H1 (cell line): ENCODE measurements at regions not wholly inside any gene's neighbourhood (a gene's known extent, or its start where the extent isn't known, plus 50 kb on each side); places are given as distances from the start of the nearest gene placed in this dataset.
"Not testable (repeated sequence)": the region's sequence is repeated elsewhere in the genome, so short reads cannot be mapped to it uniquely, and the experiment has no call there.

Source experiments
- CTCF ChIA-PET: fragments of 300-600 bp; sonication (Branson Sonifier 250); formaldehyde crosslinking; loops from one replicate; lab custom pipeline; 2021; ENCODE audit not compliant: partially characterized antibody; lab: Charles Lee
- POLR2A ChIA-PET: fragments of 300-600 bp; sonication (Branson Sonifier 250); formaldehyde crosslinking; loops from one replicate; lab custom pipeline; 2021; ENCODE audit warnings: inconsistent platforms; ENCODE audit not compliant: partially characterized antibody; lab: Charles Lee
- DNase-seq, 2 experiments: peaks; one replicate each; pipeline versions ENCODE4 v3.0.0 to v3.0.0-alpha.2; 2010 to 2022; ENCODE audit warnings: low spot score in 2 of 2, low read depth in 1 of 2, mixed read lengths in 1 of 2
- FAIRE-seq: peaks from 2 replicates; lab custom pipeline; 2011; peaks lifted over from hg19 to GRCh38; lab: Jason Lieb, UNC
- H2AFZ ChIP-seq: 2 replicates; pipeline ENCODE4 v1.8.1; 2012; ENCODE audit warnings: low read length, inconsistent platforms
- H2AK5ac ChIP-seq: 2 replicates; pipeline ENCODE4 v1.6.1; 2013; ENCODE audit warnings: low read depth, low read length
- H2BK120ac ChIP-seq: replicated peaks from 2 replicates; pipeline ENCODE3; 2013; ENCODE audit warnings: low read depth, low read length, inconsistent platforms
- H2BK12ac ChIP-seq: 2 replicates; pipeline ENCODE4 v1.6.1; 2013; ENCODE audit warnings: low read depth, low read length
- H2BK15ac ChIP-seq: 2 replicates; pipeline ENCODE4 v1.6.1; 2013; ENCODE audit warnings: low read length
- H2BK20ac ChIP-seq: 2 replicates; pipeline ENCODE4 v1.6.1; 2013; ENCODE audit warnings: low read length
- H2BK5ac ChIP-seq: 2 replicates; pipeline ENCODE4 v1.6.1; 2013; ENCODE audit warnings: low read depth, low read length
- H3K14ac ChIP-seq: 2 replicates; pipeline ENCODE4 v1.6.1; 2013; ENCODE audit warnings: inconsistent platforms; ENCODE audit not compliant: insufficient read length
- H3K18ac ChIP-seq: 2 replicates; pipeline ENCODE4 v1.6.1; 2013; ENCODE audit warnings: low read length; ENCODE audit errors: extremely low read depth
- H3K23ac ChIP-seq: 2 replicates; pipeline ENCODE4 v1.6.1; 2013; ENCODE audit warnings: inconsistent platforms; ENCODE audit not compliant: insufficient read length
- H3K23me2 ChIP-seq: 2 replicates; pipeline ENCODE4 v1.6.1; 2013; ENCODE audit warnings: low read depth, low read length
- H3K27ac ChIP-seq: 2 replicates; pipeline ENCODE4 v1.6.1; 2011; ENCODE audit warnings: low read depth, low read length, inconsistent platforms
- H3K27me3 ChIP-seq, 4 experiments: replicated peaks in 1 of 4; 1 replicate in 1 of 4; 2 replicates in 3 of 4; pipeline versions ENCODE4 v1.6.1 to v1.8.1; 2011 to 2013; ENCODE audit warnings: low read length in 3 of 4, mild to moderate bottlenecking in 3 of 4, inconsistent platforms in 2 of 4, mixed read lengths in 2 of 4, moderate library complexity in 1 of 4; ENCODE audit not compliant: control insufficient read depth in 3 of 4, insufficient read depth in 3 of 4; ENCODE audit errors: extremely low read depth in 1 of 4
- H3K36me3 ChIP-seq, 4 experiments: 2 replicates each; pipeline versions ENCODE4 v1.6.1 to v1.8.1; 2011 to 2013; ENCODE audit warnings: mild to moderate bottlenecking in 4 of 4, low read length in 3 of 4, moderate library complexity in 2 of 4, control low read depth in 1 of 4, inconsistent platforms in 1 of 4; ENCODE audit not compliant: insufficient read depth in 4 of 4, control insufficient read depth in 2 of 4
- H3K4ac ChIP-seq: replicated peaks from 2 replicates; pipeline ENCODE3; 2013; ENCODE audit warnings: low read length, low read depth, mixed read lengths, inconsistent platforms; ENCODE audit not compliant: insufficient read length
- H3K4me1 ChIP-seq, 4 experiments: replicated peaks in 1 of 4; 1 replicate in 1 of 4; 2 replicates in 3 of 4; pipeline versions ENCODE4 v1.6.1 to v1.8.1; 2011 to 2013; ENCODE audit warnings: low read length in 3 of 4, inconsistent platforms in 2 of 4, mixed read lengths in 1 of 4; ENCODE audit not compliant: insufficient read depth in 4 of 4, control insufficient read depth in 3 of 4
- H3K4me2 ChIP-seq, 2 experiments: 2 replicates each; pipeline versions ENCODE4 v1.6.1 to v1.8.1; 2011 to 2013; ENCODE audit warnings: low read depth in 2 of 2, low read length in 2 of 2, control low read depth in 1 of 2, inconsistent platforms in 1 of 2, mild to moderate bottlenecking in 1 of 2; ENCODE audit not compliant: insufficient read depth in 1 of 2
- H3K4me3 ChIP-seq, 4 experiments: fragments of 200-600, 300-600 bp in 1 of 4; sonication (generic), shearing (Covaris generic), sonication (Bioruptor Twin) in 1 of 4; 2 replicates each; pipeline versions ENCODE4 v1.5.1 to v1.8.1; 2011 to 2016; ENCODE audit warnings: low read length in 4 of 4, low read depth in 3 of 4, control low read depth in 2 of 4, inconsistent platforms in 2 of 4, mild to moderate bottlenecking in 2 of 4, mixed read lengths in 1 of 4, moderate library complexity in 1 of 4; ENCODE audit not compliant: insufficient read depth in 2 of 4; ENCODE audit errors: extremely low read depth in 1 of 4
- H3K56ac ChIP-seq: replicated peaks from 2 replicates; pipeline ENCODE3; 2013; ENCODE audit warnings: low read depth, mild to moderate bottlenecking, mixed read lengths, low read length, inconsistent platforms; ENCODE audit not compliant: insufficient read length
- H3K79me1 ChIP-seq: 2 replicates; pipeline ENCODE4 v1.6.1; 2013; ENCODE audit warnings: low read depth, low read length, control low read depth
- H3K79me2 ChIP-seq, 2 experiments: 2 replicates each; pipeline versions ENCODE4 v1.6.1 to v1.8.1; 2012 to 2013; ENCODE audit warnings: low read length in 2 of 2, mild to moderate bottlenecking in 2 of 2, inconsistent platforms in 1 of 2; ENCODE audit not compliant: insufficient read depth in 2 of 2, control insufficient read depth in 1 of 2
- H3K9ac ChIP-seq, 4 experiments: replicated peaks in 1 of 4; 1 replicate in 1 of 4; 2 replicates in 3 of 4; pipeline versions ENCODE4 v1.6.1 to v1.8.1; 2011 to 2013; ENCODE audit warnings: low read depth in 3 of 4, low read length in 3 of 4, control low read depth in 2 of 4, mild to moderate bottlenecking in 2 of 4, moderate library complexity in 2 of 4, inconsistent platforms in 1 of 4; ENCODE audit errors: extremely low read depth in 1 of 4
- H3K9me3 ChIP-seq, 2 experiments: 2 replicates each; pipeline versions ENCODE4 v1.6.1 to v1.8.1; 2012 to 2013; ENCODE audit warnings: mild to moderate bottlenecking in 2 of 2, moderate library complexity in 2 of 2, control low read depth in 1 of 2, inconsistent platforms in 1 of 2, low read depth in 1 of 2, low read length in 1 of 2, mixed read lengths in 1 of 2; ENCODE audit not compliant: insufficient read depth in 2 of 2
- H4K20me1 ChIP-seq, 2 experiments: replicated peaks in 1 of 2; 2 replicates each; pipeline versions ENCODE3 to v1.8.1; 2011 to 2013; ENCODE audit warnings: inconsistent platforms in 2 of 2, low read length in 2 of 2, mild to moderate bottlenecking in 1 of 2; ENCODE audit not compliant: insufficient read depth in 2 of 2, control insufficient read depth in 1 of 2
- H4K5ac ChIP-seq: 2 replicates; pipeline ENCODE4 v1.6.1; 2013; ENCODE audit warnings: low read length, low read depth, mixed read lengths, inconsistent platforms; ENCODE audit not compliant: insufficient read length
- H4K8ac ChIP-seq: 2 replicates; pipeline ENCODE4 v1.8.0; 2013; ENCODE audit warnings: mild to moderate bottlenecking, moderate library complexity, low read length, inconsistent platforms; ENCODE audit not compliant: insufficient read depth; ENCODE audit errors: extremely low read depth
- H4K91ac ChIP-seq: replicated peaks from 2 replicates; pipeline ENCODE3; 2013; ENCODE audit warnings: low read length, mixed read lengths, inconsistent platforms; ENCODE audit not compliant: insufficient read length
- WGBS, 2 experiments: shearing (Covaris generic) in 1 of 2; methylation state at CpG; one replicate each; pipeline versions ENCODE4 v1.1.6 to v1.1.7; 2013 to 2015; ENCODE audit warnings: low lambda C conversion rate in 2 of 2, mixed read lengths in 2 of 2, inconsistent platforms in 1 of 2, low coverage in 1 of 2, missing lambda C conversion rate in 1 of 2; ENCODE audit not compliant: insufficient replicate concordance in 2 of 2, insufficient coverage in 1 of 2, insufficient read length in 1 of 2; ENCODE audit errors: extremely low coverage in 1 of 2, missing lambda C conversion rate in 1 of 2; 5-methylcytosine and 5-hydroxymethylcytosine counted together

- H3K4ac ChIP-seq, POLR2A ChIA-PET, H2AFZ ChIP-seq, H4K91ac ChIP-seq, H2BK5ac ChIP-seq, H2BK15ac ChIP-seq, H3K9ac ChIP-seq, H4K8ac ChIP-seq, CTCF ChIA-PET, H2BK12ac ChIP-seq, H2BK120ac ChIP-seq, H3K9me3 ChIP-seq, H3K56ac ChIP-seq, FAIRE-seq, H3K23me2 ChIP-seq, H3K18ac ChIP-seq, H2BK20ac ChIP-seq, H3K27me3 ChIP-seq, DNase-seq, H3K36me3 ChIP-seq, H3K27ac ChIP-seq, H3K4me3 ChIP-seq, H3K23ac ChIP-seq, H4K5ac ChIP-seq, H3K14ac ChIP-seq, H3K4me2 ChIP-seq: not testable (repeated sequence)
- 95% methylated on average over 10 of the region's 10 CpGs; no CpG with 5 or more reads in 1 of the 2 experiments for WGBS, 2 experiments
- H3K4me1 ChIP-seq = peaks cover 0 to 20% (median 11%) of the 10 kb centered on the region in 4 experiments; a peak in 6 of 7 replicates
- H3K79me2 ChIP-seq = peaks cover 52 to 92% of the 10 kb centered on the region in 2 experiments
- H4K20me1 ChIP-seq = peaks cover 13 to 21% of the 10 kb centered on the region in 2 experiments
- 0 out of 2 replicates have a peak overlapping the region, but pooled peaks have one; percentile 9 for H2AK5ac ChIP-seq
- H3K79me1 ChIP-seq = peaks cover 20% of the 10 kb centered on the region; the same call in 1 of the 2 replicates
Observed at GRCh38 chr17:30713805-30714204, 110.7 kb downstream of the CRLF3 start.

GRCh38 chr17:30712859-30713258, 111.6 kb downstream of the CRLF3 start:
- not testable (repeated sequence) for H2BK20ac ChIP-seq, H3K18ac ChIP-seq, H2AFZ ChIP-seq, H4K91ac ChIP-seq, H3K23me2 ChIP-seq, H4K5ac ChIP-seq, H4K8ac ChIP-seq, H3K14ac ChIP-seq, DNase-seq, H2AK5ac ChIP-seq, H3K27ac ChIP-seq, H3K27me3 ChIP-seq, H3K4me3 ChIP-seq, H2BK12ac ChIP-seq, FAIRE-seq, H2BK5ac ChIP-seq, H2BK120ac ChIP-seq, H2BK15ac ChIP-seq, H3K56ac ChIP-seq, H3K36me3 ChIP-seq, H3K4ac ChIP-seq, H3K23ac ChIP-seq, H3K9ac ChIP-seq, H3K9me3 ChIP-seq
- peaks cover 9 to 17% of the 10 kb centered on the region in 2 experiments for H4K20me1 ChIP-seq
- WGBS, 2 experiments = 78% methylated on average over 3 of the region's 3 CpGs; no CpG with 5 or more reads in 1 of the 2 experiments
- peaks cover 46 to 82% of the 10 kb centered on the region in 2 experiments for H3K79me2 ChIP-seq
- H3K4me1 ChIP-seq = peaks cover 0 to 20% (median 11%) of the 10 kb centered on the region in 4 experiments; a peak in 6 of 7 replicates
- peaks cover 20% of the 10 kb centered on the region; the same call in 1 of the 2 replicates for H3K79me1 ChIP-seq
- CTCF ChIA-PET = interaction anchor here (1.7 kb wide), 1 partner anchor 157 kb away, joined by 3 read pairs; no protein-coding TSS in a partner anchor
- POLR2A ChIA-PET = interaction anchor here (0.6 kb wide), 1 partner anchor 10 kb away, joined by 5 read pairs; no protein-coding TSS in a partner anchor
- H3K4me2 ChIP-seq = peak overlapping the region in 1 of 2 experiments; percentile 82; a peak in 2 of 4 replicates
